ENCODE measurements at regions not wholly inside any gene's neighbourhood (a gene's known extent, or its start where the extent isn't known, plus 50 kb on each side); places are given as distances from the start of the nearest gene placed in this dataset.

DNA sequence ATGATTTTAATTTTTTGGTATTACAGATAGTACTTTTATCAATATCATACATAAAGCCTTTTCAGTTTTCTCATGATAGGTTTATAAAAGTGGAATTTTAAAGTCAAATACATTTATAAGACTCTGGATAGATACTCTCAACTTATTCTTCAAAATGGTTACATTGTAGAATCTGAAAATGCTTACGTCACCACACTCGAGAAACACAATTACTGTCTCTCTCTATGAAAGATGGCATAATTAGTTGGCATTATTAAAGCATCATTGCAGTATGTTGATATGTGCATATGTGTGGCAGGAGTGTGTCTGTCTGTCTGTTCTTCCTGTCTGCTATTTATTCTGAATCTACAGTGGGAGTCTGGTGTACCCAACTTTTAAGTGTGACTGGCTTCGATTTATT is 397.1 kb downstream of the SNAPC1 start:
- no peak overlapping the region for H3K27ac ChIP-seq (ENCODE audit: low read depth in 1 of 2, low read length in 2 of 2)
- intact Hi-C loops (cut with DNase I): no loop called here
- no peak overlapping the region for H3K4me3 ChIP-seq (ENCODE audit: low read length in 2 of 2)
- H3K9me3 ChIP-seq (ENCODE audit: control insufficient read depth, low read length): no peaks in the 10 kb centered on the region
- H3K36me3 ChIP-seq (ENCODE audit: control insufficient read depth in 1 of 2, insufficient read depth in 2 of 2, low read length in 1 of 2): no peaks in the 10 kb centered on the region
- no peaks in the 10 kb centered on the region for H3K27me3 ChIP-seq (ENCODE audit: control insufficient read depth in 1 of 2, insufficient read depth in 2 of 2, low read length in 1 of 2)
- DNase-seq (no peak), ATAC-seq (ENCODE audit: low FRiP score) (no peak)
- no peaks in the 10 kb centered on the region for H3K4me1 ChIP-seq (ENCODE audit: control insufficient read depth in 1 of 2, insufficient read depth in 2 of 2, low read length in 2 of 2)
- WGBS, 2 donors: 76 to 81% methylated on average over 3 of the region's 3 CpGs

DNA sequence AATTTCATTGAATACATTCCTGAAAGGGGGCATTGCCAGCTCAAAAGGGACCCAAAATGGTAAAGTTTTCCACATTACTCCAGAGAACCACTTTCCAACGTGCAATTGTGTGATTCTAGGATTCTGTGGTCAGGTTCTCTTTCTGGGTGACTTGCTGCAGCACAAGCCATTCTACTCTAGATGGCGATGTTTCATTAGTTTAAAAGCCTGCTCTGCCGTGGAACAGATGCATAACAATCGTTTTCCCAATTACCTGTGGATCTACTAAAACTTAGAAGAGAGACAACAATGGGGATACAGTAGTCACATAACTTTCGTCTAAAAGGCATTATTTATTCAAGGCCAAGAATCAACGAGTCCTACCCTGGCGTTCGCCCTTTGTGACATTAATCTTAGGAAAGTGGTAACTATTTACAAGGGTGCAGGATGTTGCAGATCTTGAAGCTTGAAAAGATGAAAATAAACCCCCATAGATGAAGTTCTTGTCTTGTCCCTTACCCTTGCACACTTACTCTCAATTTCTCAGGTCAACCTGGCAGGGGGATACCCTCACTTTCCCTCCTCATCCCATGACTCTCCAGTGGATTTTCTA is 400.9 kb downstream of the SNAPC1 start:
- intact Hi-C loops (cut with DNase I): no loop called here
- Histone ChIP-seq H3K36me3 (ENCODE audit: control insufficient read depth in 1 of 2, insufficient read depth in 2 of 2, low read length in 1 of 2) (no peaks in the 10 kb centered on the region), H3K27ac (ENCODE audit: low read depth in 1 of 2, low read length in 2 of 2) (no peak overlapping the region), H3K4me3 (ENCODE audit: low read length in 2 of 2) (no peak overlapping the region), H3K27me3 (ENCODE audit: control insufficient read depth in 1 of 2, insufficient read depth in 2 of 2, low read length in 1 of 2) (no peaks in the 10 kb centered on the region), H3K4me1 (ENCODE audit: control insufficient read depth in 1 of 2, insufficient read depth in 2 of 2, low read length in 2 of 2) (no peaks in the 10 kb centered on the region), H3K9me3 (ENCODE audit: control insufficient read depth, low read length) (no peaks in the 10 kb centered on the region)
- DNase-seq (no peak), ATAC-seq (ENCODE audit: low FRiP score) (no peak)
- WGBS, 2 donors: 16% methylated on average over 8 of the region's 8 CpGs

DNA sequence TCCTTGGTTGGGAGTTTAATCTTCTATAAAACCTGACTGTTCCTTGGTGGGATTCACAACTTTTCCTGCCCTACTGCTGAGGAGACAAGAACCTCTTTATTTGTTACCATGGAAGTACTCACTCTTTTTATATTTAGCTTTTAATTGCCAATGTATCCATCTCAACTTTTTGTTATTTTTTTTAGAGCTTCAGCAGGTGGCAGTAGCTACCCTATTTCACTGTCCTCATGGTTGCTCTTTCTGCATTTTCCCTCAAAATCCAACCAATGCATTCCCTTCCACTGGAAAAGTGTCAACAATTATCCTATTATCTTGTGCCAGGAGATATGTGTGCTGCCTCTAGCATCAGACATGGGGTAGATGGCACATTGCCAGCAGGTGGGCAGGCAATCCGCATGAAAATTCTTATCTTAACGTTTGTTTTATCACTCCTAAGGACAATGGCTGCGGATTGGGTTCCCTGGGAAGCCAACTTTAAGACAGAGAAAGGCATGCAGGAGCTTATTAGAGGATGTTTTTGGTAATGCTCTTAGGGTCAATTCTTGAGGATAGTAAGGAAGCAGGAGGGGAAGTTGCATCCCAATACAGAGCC is 406.4 kb downstream of the SNAPC1 start:
- no peaks in the 10 kb centered on the region for H3K36me3 ChIP-seq (ENCODE audit: control insufficient read depth in 1 of 2, insufficient read depth in 2 of 2, low read length in 1 of 2)
- H3K4me1 ChIP-seq (ENCODE audit: control insufficient read depth in 1 of 2, insufficient read depth in 2 of 2, low read length in 2 of 2): no peaks in the 10 kb centered on the region
- H3K27me3 ChIP-seq (ENCODE audit: control insufficient read depth in 1 of 2, insufficient read depth in 2 of 2, low read length in 1 of 2): no peaks in the 10 kb centered on the region
- DNase-seq (no peak), ATAC-seq (ENCODE audit: low FRiP score) (no peak)
- no peak overlapping the region for H3K4me3 ChIP-seq (ENCODE audit: low read length in 2 of 2)
- intact Hi-C loops (cut with DNase I): no loop called here
- no peaks in the 10 kb centered on the region for H3K9me3 ChIP-seq (ENCODE audit: control insufficient read depth, low read length)
- 58 to 71% methylated on average over 3 of the region's 3 CpGs for WGBS, 2 donors
- no peak overlapping the region for H3K27ac ChIP-seq (ENCODE audit: low read depth in 1 of 2, low read length in 2 of 2)

DNA sequence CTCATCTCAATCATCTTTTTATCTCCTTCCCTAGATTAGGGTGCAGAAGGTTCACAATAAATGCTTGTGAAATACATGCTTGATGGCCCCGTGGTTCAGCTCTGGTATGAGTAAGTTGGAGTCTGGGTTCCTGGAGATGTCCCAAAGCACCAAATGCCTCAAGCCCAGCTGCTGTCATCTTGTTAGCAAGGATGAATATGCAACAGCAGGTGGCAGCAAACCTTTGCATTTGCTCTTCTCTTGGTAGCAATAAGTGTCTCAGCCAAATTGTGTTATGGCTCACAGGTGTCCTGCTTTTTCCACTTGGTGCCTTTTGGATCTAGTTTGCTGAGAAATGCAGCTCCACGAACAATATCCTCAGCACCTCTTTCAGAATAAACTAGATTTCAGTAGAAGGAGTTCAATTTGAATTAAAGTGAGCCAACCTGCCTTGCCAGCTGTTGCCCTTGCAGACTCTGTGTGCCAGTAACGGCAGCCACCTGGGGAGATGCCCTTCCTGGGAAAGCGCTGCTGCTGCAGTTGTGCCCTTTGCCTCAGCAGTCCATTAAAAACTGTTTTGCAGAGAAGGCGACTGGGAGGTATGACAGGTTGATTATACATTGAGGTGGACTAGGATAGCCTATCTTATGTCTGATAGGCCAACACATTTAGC is 417.3 kb downstream of the SNAPC1 start:
- no peaks in the 10 kb centered on the region for H3K4me1 ChIP-seq (ENCODE audit: control insufficient read depth in 1 of 2, insufficient read depth in 2 of 2, low read length in 2 of 2)
- WGBS, 2 donors: 54 to 63% methylated on average over 5 of the region's 5 CpGs
- no peak overlapping the region for H3K4me3 ChIP-seq (ENCODE audit: low read length in 2 of 2)
- no peaks in the 10 kb centered on the region for H3K27me3 ChIP-seq (ENCODE audit: control insufficient read depth in 1 of 2, insufficient read depth in 2 of 2, low read length in 1 of 2)
- H3K9me3 ChIP-seq (ENCODE audit: control insufficient read depth, low read length): peaks cover 4% of the 10 kb centered on the region
- ATAC-seq (ENCODE audit: low FRiP score) (no peak), DNase-seq (no peak)
- H3K36me3 ChIP-seq (ENCODE audit: control insufficient read depth in 1 of 2, insufficient read depth in 2 of 2, low read length in 1 of 2): no peaks in the 10 kb centered on the region
- no peak overlapping the region for H3K27ac ChIP-seq (ENCODE audit: low read depth in 1 of 2, low read length in 2 of 2)
- intact Hi-C loops (cut with DNase I): no loop called here

DNA sequence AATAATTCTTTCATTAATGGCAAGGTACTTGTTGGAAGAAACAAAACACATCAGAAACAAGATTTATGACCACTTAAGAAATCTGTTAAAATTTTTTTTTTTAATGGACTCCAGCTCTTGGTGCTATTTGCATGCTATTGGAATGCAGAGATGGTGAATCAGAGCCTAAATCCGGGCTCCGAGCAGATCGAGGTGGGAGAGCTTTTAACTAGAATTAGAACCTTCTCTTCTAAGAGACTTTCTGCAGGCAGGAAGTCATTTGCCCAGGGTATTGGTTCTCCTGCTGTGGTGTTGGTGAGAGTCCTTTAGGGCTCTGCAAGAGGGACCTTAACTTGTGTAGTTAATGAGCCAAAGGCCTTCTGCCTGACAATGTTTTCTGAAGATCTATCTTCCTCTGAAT is 419.4 kb downstream of the SNAPC1 start:
- intact Hi-C loops (cut with DNase I): no loop called here
- WGBS, 2 donors: 61 to 73% methylated on average over 3 of the region's 3 CpGs

DNA sequence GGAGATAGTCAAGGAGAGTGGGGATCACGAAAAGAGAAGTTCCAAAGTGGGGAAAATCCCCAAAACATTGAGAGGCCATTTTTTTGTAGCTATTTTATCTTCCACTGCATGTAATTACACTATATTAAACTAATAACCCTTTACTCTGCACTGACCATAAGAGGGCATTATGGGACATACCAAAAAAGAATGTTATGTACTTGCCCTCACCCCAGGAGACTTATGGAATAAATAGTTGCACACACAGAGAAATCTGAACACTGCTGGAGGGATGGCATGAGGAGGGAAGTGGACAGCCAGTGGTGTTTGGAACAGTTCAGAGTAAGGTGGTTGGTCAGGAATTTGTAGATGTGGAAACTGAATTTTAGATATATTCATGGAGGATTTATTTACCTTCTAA is 422.9 kb downstream of the SNAPC1 start:
- intact Hi-C loops (cut with DNase I): no loop called here
- DNase-seq (no peak), ATAC-seq (ENCODE audit: low FRiP score) (no peak)
- no peak overlapping the region for H3K27ac ChIP-seq (ENCODE audit: low read depth in 1 of 2, low read length in 2 of 2)
- H3K27me3 ChIP-seq (ENCODE audit: control insufficient read depth in 1 of 2, insufficient read depth in 2 of 2, low read length in 1 of 2): no peaks in the 10 kb centered on the region
- 48 to 50% methylated on average over 1 of the region's 1 CpG for WGBS, 2 donors
- no peaks in the 10 kb centered on the region for H3K4me1 ChIP-seq (ENCODE audit: control insufficient read depth in 1 of 2, insufficient read depth in 2 of 2, low read length in 2 of 2)
- no peaks in the 10 kb centered on the region for H3K9me3 ChIP-seq (ENCODE audit: control insufficient read depth, low read length)
- no peak overlapping the region for H3K4me3 ChIP-seq (ENCODE audit: low read length in 2 of 2)
- no peaks in the 10 kb centered on the region for H3K36me3 ChIP-seq (ENCODE audit: control insufficient read depth in 1 of 2, insufficient read depth in 2 of 2, low read length in 1 of 2)

More for the DNA sequence above, 419.4 kb downstream of the SNAPC1 start:
- no peaks in the 10 kb centered on the region for H3K27me3 ChIP-seq (ENCODE audit: control insufficient read depth in 1 of 2, insufficient read depth in 2 of 2, low read length in 1 of 2)
- DNase-seq (no peak), ATAC-seq (ENCODE audit: low FRiP score) (no peak)
- H3K9me3 ChIP-seq (ENCODE audit: control insufficient read depth, low read length): no peaks in the 10 kb centered on the region
- H3K36me3 ChIP-seq (ENCODE audit: control insufficient read depth in 1 of 2, insufficient read depth in 2 of 2, low read length in 1 of 2): no peaks in the 10 kb centered on the region
- no peak overlapping the region for H3K4me3 ChIP-seq (ENCODE audit: low read length in 2 of 2)
- no peaks in the 10 kb centered on the region for H3K4me1 ChIP-seq (ENCODE audit: control insufficient read depth in 1 of 2, insufficient read depth in 2 of 2, low read length in 2 of 2)
- no peak overlapping the region for H3K27ac ChIP-seq (ENCODE audit: low read depth in 1 of 2, low read length in 2 of 2)

DNA sequence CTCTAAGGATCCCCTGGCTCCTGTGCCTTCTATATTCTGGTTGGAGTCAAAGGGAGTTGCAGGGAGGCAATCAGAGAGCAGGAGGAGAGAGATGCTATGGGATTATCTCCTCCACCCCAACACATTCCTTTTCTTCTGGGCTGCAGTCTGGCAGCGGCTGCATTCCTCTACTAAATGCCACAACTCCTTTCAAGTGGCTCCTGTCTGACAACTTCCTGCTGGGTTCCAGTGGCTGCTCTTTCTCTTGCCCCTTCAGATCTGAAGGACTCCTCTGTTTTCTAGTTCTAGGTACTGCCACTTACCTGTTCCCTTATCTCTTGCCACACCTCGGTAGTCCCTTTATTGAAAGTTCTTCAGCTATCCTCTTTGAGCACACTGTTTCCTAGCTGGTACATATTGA is 425.0 kb downstream of the SNAPC1 start:
- no peak for ATAC-seq (ENCODE audit: low FRiP score)
- no peaks in the 10 kb centered on the region for H3K4me1 ChIP-seq (ENCODE audit: control insufficient read depth in 1 of 2, insufficient read depth in 2 of 2, low read length in 2 of 2)
- H3K4me3 ChIP-seq (ENCODE audit: low read length in 2 of 2): no peak overlapping the region
- DNase-seq: no peak
- no peak overlapping the region for H3K27ac ChIP-seq (ENCODE audit: low read depth in 1 of 2, low read length in 2 of 2)
- intact Hi-C loops (cut with DNase I): no loop called here
- no peaks in the 10 kb centered on the region for H3K36me3 ChIP-seq (ENCODE audit: control insufficient read depth in 1 of 2, insufficient read depth in 2 of 2, low read length in 1 of 2)
- H3K27me3 ChIP-seq (ENCODE audit: control insufficient read depth in 1 of 2, insufficient read depth in 2 of 2, low read length in 1 of 2): no peaks in the 10 kb centered on the region
- H3K9me3 ChIP-seq (ENCODE audit: control insufficient read depth, low read length): no peaks in the 10 kb centered on the region
- 53 to 70% methylated on average over 2 of the region's 2 CpGs for WGBS, 2 donors

DNA sequence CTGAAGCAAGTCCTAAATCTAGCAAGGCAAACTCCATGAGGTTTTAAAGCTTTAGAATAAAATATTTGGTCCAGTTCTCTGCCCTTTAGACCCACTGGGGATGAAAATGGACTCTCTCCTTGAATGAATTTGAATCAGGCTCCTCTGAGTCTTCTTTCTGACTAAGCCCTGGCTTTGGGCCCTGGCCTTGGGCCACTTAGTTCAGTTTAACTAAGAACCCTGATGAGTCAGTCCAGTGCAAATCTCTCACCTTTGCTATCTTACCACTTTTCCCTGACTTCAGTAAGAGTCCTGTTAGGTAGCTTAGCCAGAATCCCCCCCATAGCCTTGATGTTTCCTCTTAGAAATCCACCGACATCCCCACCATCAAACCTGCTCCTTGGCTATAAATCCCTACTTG is 427.5 kb downstream of the SNAPC1 start:
- Histone ChIP-seq H3K27me3 (ENCODE audit: control insufficient read depth in 1 of 2, insufficient read depth in 2 of 2, low read length in 1 of 2) (no peaks in the 10 kb centered on the region), H3K4me3 (ENCODE audit: low read length in 2 of 2) (no peak overlapping the region), H3K4me1 (ENCODE audit: control insufficient read depth in 1 of 2, insufficient read depth in 2 of 2, low read length in 2 of 2) (no peaks in the 10 kb centered on the region), H3K27ac (ENCODE audit: low read depth in 1 of 2, low read length in 2 of 2) (no peak overlapping the region), H3K9me3 (ENCODE audit: control insufficient read depth, low read length) (no peaks in the 10 kb centered on the region), H3K36me3 (ENCODE audit: control insufficient read depth in 1 of 2, insufficient read depth in 2 of 2, low read length in 1 of 2) (no peaks in the 10 kb centered on the region)
- ATAC-seq (ENCODE audit: low FRiP score): no peak
- intact Hi-C loops (cut with DNase I): no loop called here
- 0 to 1% methylated on average over 1 of the region's 1 CpG for WGBS, 2 donors
- DNase-seq: no peak

DNA sequence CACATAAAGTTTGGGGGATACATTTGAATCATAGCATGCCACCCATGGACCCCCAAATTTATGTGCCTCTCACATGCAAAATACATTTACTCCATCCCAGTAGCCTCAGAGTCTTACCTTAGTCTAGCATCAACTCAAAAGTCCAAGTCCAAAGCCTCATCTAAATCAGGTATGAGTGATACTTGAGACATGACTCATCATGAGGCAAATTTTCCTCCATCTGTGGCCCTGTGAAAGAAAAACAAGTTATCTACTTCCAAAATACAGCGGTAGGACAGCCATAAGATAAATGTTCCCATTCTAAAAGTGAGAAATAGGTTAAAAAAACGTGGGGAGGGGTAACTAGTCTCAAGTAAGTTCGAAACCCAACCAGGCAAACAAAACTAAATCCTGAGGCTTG is 444.2 kb downstream of the SNAPC1 start:
- Histone ChIP-seq H3K27ac (ENCODE audit: low read depth in 1 of 2, low read length in 2 of 2) (no peak overlapping the region), H3K36me3 (ENCODE audit: control insufficient read depth in 1 of 2, insufficient read depth in 2 of 2, low read length in 1 of 2) (no peaks in the 10 kb centered on the region), H3K4me3 (ENCODE audit: low read length in 2 of 2) (no peak overlapping the region), H3K9me3 (ENCODE audit: control insufficient read depth, low read length) (peaks cover 4% of the 10 kb centered on the region), H3K27me3 (ENCODE audit: control insufficient read depth in 1 of 2, insufficient read depth in 2 of 2, low read length in 1 of 2) (no peaks in the 10 kb centered on the region), H3K4me1 (ENCODE audit: control insufficient read depth in 1 of 2, insufficient read depth in 2 of 2, low read length in 2 of 2) (peaks cover 0 to 1% of the 10 kb centered on the region in 2 donors)
- no peak for ATAC-seq (ENCODE audit: low FRiP score)
- 40 to 53% methylated on average over 3 of the region's 3 CpGs for WGBS, 2 donors
- no peak for DNase-seq
- intact Hi-C loops (cut with DNase I): no loop called here

Data from aorta (tissue), 5 donors.